ENCODE measurements at regions not wholly inside any gene's neighbourhood (a gene's known extent, or its start where the extent isn't known, plus 50 kb on each side); places are given as distances from the start of the nearest gene placed in this dataset.

GRCh38 chr7:138308136-138308535, 151.9 kb upstream of the TRIM24 start:
- TF ChIP-seq SMC3 (IDR thresholded peaks at IDR 0.05; ENCODE audit: low read depth, low read length) (no peak), MXI1 (IDR thresholded peaks at IDR 0.05; ENCODE audit: borderline replicate concordance, low read depth, low read length) (no peak), RAD21 (IDR thresholded peaks at IDR 0.05; ENCODE audit: low read length) (no peak), MAFK (IDR thresholded peaks at IDR 0.05; ENCODE audit: low read depth, low read length) (no peak), CEBPB (IDR thresholded peaks at IDR 0.05; ENCODE audit: low read depth, low read length) (no peak), USF2 (IDR thresholded peaks at IDR 0.05; ENCODE audit: low read depth, low read length) (no peak), MAZ (IDR thresholded peaks at IDR 0.05; ENCODE audit: borderline replicate concordance, low read depth, low read length) (no peak), POLR2A (IDR thresholded peaks at IDR 0.05; ENCODE audit: low read depth, low read length) (no peak), BHLHE40 (IDR thresholded peaks at IDR 0.05; ENCODE audit: low read depth, low read length) (no peak), CHD1 (IDR thresholded peaks at IDR 0.05; ENCODE audit: low read depth, low read length) (no peak), RFX5 (IDR thresholded peaks at IDR 0.05; ENCODE audit: low read depth, low read length) (no peak)
- TF ChIP-seq, protein P1, sequence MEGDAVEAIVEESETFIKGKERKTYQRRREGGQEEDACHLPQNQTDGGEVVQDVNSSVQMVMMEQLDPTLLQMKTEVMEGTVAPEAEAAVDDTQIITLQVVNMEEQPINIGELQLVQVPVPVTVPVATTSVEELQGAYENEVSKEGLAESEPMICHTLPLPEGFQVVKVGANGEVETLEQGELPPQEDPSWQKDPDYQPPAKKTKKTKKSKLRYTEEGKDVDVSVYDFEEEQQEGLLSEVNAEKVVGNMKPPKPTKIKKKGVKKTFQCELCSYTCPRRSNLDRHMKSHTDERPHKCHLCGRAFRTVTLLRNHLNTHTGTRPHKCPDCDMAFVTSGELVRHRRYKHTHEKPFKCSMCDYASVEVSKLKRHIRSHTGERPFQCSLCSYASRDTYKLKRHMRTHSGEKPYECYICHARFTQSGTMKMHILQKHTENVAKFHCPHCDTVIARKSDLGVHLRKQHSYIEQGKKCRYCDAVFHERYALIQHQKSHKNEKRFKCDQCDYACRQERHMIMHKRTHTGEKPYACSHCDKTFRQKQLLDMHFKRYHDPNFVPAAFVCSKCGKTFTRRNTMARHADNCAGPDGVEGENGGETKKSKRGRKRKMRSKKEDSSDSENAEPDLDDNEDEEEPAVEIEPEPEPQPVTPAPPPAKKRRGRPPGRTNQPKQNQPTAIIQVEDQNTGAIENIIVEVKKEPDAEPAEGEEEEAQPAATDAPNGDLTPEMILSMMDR (conservative IDR thresholded peaks at IDR 0.05; ENCODE audit: low read depth, low read length), result no peak

Data from IMR-90 (cell line).